Skin of body (tissue), 1 donor: ENCODE measurements at regions not wholly inside any gene's neighbourhood (a gene's known extent, or its start where the extent isn't known, plus 50 kb on each side); places are given as distances from the start of the nearest gene placed in this dataset.
"Not testable (repeated sequence)": the region's sequence is repeated elsewhere in the genome, so short reads cannot be mapped to it uniquely, and the experiment has no call there.

Experiments
- DNase-seq: peaks from one replicate; lab custom pipeline; 2025; lab: John Stamatoyannopoulos, UW

DNA sequence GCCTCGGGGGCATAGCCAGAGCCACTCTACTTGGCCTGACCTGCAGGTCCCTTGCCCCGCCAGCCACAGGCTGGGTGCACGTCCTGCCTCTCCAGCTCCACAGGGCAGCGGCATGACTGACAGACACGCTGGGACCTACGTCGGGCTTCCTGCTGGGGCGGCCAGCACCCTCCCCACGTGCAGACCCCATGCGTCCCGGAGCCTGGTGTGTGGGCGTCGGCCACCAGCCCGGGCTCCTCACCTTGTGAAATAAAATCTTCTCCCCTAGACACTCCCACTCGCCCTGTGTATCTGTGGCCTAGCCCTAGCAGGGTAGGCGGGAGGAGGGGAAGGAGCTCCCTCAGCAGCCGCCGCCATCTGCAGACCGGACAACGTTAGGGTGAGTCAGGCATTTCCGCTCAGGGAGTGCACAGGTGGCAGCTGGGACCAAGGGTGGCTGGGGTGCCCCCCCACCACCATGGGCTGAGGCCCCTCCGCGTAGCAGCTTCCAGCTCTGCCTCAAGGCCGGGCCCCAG, 119.5 kb downstream of the IGLL1 start:
- not testable (repeated sequence) for DNase-seq

DNA sequence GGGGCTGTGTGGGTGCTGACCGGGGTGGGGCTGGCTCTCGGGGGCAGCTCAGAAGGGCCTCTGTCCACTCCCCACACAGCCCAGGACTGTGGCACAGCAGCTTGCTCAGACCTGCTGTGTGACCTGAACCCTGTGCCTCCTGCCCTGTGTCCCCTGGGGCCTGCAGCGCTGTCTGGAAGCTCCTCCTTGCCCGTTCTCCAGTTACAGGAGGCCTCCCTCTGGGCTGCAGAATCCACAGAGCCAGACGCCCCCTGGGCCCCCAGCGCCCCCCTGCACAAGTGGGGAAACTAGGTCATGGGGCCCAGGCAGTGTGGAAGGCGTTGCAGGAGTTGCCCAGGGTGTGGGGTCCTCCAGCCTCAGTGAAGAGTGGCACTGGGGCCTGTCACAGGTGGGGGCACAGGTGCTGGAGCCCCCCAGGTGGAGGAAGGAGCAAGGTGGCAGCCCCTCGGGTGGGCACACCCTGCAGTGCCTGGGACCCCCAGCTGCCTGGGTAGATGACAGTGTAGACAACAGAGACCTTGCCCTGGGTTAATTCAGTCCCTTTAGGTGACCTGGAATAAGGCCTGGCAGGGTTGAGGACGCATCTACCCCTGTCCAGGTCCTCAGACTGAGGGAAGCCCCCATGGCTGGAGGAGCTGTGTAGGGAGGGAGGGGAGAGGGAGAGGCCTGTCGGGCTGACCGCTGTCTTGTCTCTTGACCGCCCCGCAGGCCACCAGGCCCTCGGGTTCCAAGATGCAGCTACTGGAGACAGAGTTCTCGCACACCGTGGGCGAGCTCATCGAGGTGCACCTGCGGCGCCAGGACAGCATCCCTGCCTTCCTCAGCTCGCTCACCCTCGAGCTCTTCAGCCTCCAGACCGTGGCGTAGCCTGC, 120.2 kb downstream of the IGLL1 start:
- DNase-seq = not testable (repeated sequence)

DNA sequence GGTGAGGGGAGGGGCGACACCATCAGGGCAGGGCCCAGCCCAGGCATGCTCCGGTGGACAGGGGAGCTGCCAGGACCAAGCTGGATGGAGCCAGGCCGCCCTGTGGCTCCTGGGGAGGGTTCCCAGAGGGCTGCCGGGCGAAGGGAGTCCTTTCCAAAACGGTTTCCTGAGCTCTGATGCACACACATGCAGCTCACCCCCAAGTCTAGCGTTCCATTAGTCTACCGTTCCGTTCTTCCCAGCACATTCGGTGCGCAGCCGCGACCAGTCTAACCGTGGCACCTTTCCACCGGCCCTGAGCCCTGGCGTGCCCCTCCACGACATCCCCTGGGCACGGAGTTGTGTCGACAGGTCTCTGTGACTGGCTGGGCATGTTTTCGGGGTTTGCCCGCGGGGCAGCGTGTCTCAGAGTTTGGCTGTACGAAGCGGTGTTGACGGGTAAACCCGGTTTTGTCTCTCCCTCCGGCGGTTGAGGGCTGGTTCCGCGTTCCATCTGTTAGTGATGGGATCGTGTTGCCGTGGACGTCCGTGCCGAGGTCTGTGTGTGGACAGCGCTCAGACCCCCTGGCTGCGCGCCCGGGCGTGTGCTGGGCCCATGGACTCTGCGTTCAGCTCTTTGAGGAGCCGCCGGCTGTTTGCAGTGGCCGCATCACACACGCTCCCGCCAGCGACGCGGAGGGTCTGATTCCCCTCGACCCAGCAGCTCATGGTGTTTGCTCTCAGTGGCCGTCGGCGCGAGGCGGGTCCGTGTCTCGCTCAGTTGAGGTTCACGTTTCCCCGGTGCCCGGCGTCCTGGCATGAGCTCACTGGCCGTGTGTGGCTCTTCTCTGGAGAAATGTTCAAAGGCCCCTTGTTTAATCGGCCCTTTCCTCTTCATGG, 121.2 kb downstream of the IGLL1 start:
- DNase-seq = no peak

DNA sequence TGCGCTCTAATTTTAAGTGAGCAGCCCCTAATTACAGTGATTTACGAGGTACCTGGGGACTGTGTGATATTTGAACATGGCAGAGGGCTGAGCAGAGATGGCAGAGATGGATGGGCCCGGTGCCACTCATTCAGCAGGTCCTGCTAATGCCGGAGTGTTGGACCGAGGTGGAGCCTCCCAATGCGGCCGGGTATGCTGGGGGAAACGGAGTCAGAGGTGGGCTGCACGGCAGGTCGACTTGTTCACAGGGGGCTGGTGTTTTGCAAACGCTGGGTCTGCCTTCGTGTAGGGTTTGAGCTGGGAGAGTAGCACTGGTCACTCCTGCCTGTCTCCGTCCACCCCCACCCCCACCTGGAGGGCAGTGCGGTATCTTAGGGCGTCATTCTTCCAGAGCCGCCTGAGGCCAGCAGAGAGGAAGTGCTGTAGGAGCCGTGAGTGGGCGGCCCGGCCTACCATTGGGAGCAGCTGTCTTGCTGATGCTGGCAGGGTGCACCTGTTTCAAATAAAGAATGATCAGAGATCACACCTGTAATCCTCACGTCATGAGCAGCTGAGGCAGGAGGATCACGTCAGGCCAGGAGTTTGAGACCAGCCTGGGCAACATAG, 122.6 kb downstream of the IGLL1 start:
- DNase-seq = no peak

DNA sequence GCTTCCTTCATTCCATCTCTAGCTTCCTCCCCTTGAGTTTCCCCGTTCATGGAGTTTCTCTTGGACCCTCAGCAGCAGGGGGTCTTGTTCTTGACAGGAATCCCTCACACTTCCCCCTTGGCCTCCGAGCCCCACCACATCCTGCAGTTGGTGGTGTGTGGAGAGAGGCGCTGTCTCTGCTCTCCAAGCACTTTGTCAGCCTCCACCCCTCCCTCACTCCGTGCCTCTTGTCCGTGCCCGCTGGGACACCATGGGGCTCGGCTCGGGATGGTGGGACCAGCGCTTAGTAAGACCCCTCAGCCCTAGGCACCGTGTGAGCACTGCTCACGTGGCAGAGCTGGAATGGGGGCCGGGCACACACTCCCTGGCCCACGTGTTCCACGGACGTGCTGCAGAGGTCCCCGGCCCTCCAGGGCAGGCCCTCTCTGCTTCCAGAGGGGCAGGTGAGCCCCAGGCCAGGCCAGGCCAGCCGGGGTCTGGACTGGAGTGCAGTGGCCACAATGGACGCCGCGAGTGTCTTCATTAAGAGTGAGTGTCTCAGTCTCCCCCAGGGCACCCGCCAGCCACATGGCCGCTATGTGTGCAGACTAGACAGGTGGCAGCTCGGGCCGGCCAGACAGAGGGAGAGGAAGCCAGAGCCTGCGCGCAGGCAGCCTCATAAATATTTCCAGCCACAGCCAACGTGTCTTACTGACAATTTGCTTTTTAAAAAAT, 123.3 kb downstream of the IGLL1 start:
- not testable (repeated sequence) for DNase-seq

DNA sequence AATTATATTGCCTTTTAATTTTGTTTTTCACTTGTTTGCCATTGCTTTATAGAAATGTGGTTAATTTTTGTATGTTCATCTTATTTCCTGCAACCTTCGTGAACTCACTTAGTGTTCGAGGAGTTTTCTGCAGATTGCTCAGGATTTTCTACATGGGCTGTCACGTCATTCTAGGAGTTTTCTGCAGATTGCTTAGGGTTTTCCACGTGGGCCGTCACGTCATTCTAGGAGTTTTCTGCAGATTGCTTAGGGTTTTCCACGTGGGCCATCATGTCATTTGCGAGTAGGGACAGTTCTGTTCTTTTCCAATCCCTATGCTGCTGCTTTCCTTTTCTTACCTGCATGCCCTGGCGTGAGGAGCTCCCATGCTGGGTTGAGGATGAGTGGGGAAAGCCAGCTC, 125.7 kb downstream of the IGLL1 start:
- DNase-seq = not testable (repeated sequence)

DNA sequence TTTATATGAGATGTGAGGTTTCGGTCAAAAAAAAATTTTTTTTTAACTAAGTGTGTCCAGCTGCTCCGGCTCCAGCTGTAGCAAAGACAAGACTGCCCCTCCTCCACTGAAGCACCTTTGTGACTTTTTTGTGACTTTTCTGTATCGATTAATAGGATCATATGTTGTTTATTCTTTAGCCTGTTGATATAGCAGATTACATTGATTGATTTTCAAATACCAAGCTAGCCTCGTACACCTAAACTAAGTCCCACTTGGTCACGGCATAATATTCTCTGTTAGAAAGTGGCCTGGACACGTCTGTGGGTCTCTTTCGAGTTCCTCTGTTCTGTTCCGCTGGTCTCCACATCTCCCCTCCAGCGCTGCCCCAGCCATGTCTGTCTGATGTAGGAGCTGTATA, 126.8 kb downstream of the IGLL1 start:
- DNase-seq = no peak

DNA sequence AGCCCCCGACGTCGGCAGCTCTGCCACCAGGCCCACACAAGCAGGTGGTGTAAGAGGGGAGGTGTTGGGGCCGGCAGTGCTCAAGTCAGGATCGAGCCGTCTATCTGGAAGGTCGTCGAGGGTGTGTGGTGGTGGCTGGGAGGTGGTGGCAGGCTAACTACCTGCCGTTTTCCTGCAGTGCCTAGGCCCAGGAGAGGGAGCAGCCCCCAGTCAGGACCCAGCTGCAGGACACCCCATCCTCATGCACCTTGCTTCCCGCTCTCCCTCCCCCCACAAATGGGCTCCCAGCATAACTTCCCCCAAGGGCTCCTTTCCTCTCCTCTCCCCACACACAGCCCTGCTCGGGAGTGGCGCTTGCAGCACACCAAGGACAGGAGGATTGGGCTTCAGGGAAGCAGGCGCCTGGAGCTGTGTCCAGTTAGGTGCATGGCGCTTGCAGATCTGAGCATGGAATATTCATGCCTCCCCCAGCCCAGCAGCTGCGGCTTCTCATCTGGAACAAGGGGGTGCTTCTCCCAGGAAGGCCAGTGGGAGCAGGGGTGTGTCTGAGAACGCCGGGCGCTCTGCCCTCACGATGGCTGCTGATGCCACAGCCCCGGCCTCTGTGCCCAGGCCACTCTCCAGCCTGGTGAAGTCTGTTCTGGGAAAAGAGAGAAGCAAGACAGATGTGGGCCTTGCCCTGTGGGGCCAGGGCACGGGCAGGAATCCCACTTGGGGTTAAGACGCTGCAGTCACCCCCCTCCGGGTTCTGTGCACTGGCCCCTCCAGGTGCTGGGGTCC, 127.7 kb downstream of the IGLL1 start:
- DNase-seq = no peak

DNA sequence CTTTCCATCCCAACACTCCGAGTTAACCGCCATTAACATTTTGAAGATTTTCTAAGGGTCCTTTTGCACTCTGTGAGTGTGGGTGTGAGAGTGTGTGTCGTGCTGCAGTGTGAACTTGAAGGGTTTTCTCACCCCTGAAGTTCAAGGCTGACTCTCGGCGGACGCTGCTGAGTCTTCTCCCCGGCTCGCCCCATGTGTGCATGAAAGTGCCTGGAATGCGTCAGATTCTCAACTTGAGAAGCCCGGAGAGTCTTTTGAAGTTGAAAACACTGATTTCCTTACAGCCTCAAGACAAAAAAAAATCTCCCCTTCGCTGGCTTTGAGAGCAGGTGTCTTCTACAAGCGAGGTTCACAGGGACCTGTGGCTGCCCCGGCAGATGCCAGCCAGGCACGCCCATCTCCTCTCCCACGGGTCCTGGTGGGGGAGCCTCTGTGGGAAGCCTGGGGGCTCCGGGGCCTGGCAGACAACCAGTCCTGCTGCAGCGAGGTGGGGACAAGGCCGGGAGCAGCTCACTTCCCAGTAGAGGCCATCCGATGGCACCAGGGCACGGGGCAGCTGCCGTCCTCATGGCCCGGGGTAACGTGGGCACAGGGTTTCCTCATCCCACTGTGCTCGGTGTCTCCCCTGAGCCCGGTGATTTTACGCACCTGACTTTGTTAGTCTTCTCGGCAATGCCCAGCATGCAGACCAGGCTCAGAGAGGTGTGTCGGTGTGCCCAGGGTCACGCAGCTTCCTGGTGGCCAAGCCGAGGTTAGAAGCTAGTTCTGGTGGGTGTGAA, 128.4 kb downstream of the IGLL1 start:
- DNase-seq = not testable (repeated sequence)

DNA sequence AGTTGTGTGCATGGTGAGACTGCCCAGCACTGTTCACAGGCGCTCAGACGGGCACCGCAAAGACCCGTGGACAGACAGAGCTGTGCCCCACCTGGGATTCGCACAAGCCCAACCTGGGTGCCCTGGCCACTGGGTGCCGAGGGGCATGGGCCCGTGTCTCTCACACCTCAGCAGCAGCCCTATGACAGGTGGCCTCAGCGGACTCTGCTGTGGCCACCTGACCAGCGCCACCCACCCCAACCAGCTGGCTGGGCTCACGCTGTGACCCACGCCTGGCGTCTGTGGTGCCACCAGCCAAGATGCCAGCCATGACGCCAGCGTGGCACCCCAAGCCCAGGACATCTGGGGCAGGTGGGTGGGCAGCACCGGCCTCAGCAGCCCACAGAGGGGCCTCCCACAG, 129.3 kb downstream of the IGLL1 start:
- DNase-seq = not testable (repeated sequence)

DNA sequence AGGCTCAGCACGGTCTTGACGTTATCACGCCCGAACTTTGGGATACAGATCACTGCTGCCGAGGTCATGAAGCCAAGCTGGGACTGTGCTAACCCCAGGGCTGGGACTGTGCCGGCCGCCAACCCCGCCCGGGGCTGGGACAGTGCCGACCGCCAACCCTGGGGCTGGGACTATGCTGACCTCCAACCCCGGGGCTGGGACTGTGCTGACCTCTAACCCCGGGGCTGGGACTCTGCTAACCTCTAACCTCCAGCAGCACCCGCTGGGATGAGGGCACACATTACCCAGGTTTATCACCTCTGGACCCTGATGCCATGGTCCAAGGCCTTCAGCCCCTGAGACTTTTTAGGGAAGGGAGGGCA, 129.7 kb downstream of the IGLL1 start:
- DNase-seq = no peak

DNA sequence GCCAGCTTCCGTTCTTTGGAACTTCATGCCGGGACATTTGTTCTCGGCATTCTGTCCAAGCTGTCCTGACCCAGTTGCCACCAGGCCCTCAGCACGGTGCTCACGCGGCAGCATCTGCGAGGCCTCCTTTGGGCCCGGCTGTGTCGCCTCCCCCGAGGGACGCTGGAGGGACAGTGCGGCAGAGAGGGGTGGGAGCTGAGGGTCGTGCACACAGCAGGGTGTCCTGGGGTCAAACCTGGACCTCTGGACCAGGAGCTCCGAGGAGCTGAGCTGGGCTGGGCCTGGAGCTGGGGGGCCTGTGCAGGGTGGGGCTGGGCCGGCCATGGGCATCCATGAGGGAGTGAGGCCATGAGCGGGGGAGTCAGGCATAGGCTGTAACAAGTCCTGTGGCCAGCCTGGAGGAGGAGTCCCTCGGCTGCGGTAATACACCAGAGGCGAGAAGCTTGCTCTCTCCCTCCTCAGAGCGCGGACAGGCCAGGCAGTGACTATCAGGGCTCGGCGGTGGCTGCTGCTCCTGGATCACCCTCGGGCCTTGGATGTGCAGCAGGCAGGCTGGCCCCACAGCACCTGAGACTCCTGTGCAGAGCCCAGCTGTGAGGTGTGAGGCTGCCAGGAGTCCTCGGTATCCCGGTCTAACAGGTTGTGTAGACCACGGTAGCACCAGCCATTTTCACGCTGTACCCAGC, 130.2 kb downstream of the IGLL1 start:
- DNase-seq = not testable (repeated sequence)

DNA sequence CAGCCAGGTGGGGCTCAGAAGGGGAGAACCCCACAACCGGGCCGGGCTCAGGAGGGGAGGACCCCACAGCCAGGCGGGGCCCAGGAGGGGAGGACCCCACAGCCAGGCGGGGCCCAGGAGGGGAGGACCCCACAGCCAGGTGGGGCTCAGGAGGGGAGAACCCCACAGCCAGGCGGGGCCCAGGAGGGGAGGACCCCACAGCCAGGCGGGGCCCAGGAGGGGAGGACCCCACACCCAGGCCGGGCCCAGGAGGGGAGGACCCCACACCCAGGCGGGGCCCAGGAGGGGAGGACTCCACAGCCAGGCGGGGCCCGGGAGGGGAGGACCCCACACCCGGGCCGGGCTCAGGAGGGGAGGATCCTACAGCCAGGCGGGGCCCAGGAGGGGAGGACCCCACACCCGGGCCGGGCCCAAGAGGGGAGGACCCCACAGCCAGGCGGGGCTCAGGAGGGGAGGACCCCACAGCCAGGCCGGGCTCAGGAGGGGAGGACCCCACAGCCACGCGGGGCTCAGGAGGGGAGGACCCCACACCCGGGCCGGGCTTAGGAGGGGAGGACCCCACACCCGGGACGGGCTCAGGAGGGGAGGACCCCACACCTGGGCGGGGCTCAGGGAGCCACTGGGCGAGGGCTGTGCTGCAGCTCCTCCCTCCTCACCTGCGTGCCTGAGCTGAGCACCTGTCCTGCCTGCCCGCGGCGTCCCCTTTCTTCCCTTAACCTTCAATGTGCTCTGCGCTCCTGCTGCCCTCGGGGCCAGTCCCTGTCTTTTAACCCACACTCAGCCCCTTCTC, 131.4 kb downstream of the IGLL1 start:
- DNase-seq = not testable (repeated sequence)

DNA sequence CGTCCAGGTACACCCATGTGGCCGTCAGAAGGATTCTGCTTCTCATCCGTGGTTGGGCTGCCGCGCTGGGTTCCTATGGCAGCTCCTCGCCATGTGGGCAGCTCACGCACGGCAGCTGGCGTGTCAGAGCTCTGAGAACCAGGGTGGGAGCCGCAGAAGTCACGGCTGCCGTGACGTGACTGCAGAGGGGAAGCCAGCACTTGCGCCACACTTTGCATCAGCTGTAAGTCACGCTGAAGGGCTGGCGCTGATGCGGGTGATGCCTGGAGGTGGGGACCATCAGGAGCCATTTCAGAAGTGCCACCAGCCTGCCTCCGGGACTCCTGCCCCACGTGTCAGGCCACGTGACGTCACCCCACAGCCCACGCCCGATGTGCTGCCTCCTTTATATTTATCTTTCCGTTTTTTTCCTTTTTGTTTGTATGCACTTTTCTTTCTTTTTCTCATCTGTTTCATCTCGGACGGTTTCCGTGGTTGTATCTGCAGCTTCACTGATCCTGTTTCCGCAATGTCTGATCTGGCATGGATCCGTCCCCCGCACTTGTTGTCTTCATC, 133.2 kb downstream of the IGLL1 start:
- DNase-seq = no peak

DNA sequence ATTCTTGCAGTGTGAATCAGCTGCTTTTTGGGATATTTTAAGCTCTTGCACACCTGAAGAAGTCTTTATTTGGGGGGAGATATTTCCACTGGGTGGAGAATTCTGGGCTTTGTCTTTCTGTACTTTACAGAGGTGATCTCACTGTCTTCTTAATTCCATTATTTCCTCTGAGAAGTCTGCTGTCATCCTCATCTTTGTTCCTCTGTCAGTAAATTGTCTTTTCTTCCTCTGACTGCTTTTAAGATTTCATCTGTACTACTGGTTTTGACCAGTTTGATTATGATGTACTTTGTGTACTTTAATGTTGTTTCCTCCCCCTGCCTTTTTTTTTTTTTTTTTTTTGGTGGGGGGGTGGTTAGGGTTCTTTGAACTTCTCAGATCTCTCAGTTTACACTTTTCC, 133.9 kb downstream of the IGLL1 start:
- DNase-seq = not testable (repeated sequence)

DNA sequence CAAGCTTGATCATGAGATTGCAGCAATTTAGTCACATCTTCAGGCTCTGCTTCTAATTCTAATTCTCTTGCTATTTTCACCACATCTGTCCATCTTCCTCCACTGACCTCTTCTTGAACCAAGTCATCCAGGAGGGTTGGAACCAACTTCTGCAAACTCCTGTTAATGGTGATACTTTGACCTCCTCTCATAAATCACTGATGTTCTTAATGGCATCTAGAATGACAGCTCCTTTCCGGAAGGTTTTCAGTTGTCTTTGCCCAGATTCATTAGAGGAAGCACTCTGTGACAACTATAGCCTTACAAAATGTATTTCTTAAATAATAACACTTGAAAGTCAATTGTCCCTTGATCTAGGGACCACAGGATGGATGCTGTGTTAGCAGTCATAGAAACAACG, 136.2 kb downstream of the IGLL1 start:
- not testable (repeated sequence) for DNase-seq

DNA sequence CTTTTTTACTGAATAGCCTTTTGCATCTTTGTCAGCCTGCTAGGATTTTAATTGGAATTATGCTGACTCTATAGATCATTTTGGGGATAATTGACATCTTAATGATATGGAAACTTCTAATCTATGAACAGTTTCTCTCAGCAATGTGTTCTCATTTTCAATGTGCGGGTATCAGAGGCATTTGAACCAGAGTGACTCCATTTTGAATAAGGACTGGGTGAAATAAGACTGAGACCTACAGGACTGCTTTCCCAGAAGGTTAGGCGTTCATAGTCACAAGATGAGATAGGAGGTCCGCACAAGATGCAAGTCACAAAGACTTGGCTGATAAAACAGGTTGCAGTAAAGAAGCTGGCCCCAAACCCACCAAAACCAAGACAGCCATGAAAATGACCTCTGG, 140.5 kb downstream of the IGLL1 start:
- DNase-seq = not testable (repeated sequence)

DNA sequence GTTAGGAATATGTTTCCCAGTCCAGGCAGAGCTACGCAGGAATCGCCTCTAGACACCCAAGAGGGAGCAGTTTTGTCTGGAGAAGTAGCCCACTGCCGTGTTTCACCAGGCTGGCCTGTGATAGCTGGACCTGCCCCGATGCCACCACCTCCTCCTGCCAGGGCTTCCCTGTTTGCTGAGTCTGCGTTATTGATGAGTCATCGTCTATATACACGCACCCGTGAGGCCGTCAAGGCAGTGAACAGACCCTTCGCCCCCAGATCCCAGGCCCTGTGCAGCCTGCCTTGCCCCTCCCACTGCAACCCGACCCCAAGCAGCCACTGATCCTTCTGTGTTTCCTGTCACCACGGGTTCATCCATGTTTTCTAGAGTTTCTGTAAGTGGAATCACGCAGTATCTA, 141.9 kb downstream of the IGLL1 start:
- no peak for DNase-seq
